Tibial nerve (tissue), 4 donors: ENCODE measurements at regions not wholly inside any gene's neighbourhood (a gene's known extent, or its start where the extent isn't known, plus 50 kb on each side); places are given as distances from the start of the nearest gene placed in this dataset.

Source experiments
- DNase-seq, 2 donors: peaks; one replicate each; pipeline ENCODE4 v3.0.0-alpha.2; 2019; ENCODE audit warnings: low spot score in 2 of 2
- H3K27ac ChIP-seq, 4 donors: fragments of 200-600 bp; sonication (generic) in 3 of 4; one replicate each; pipeline ENCODE4 v1.5.1; 2017 to 2019; ENCODE audit warnings: mild to moderate bottlenecking in 1 of 4
- H3K27me3 ChIP-seq, 2 donors: fragments of 200-600 bp; sonication (generic) in 1 of 2; one replicate each; pipeline versions ENCODE4 v1.5.1 to v1.6.0; 2017 to 2019
- H3K36me3 ChIP-seq, 3 donors: fragments of 200-600 bp; sonication (generic); one replicate each; pipeline ENCODE4 v1.5.1; 2018 to 2019
- H3K4me1 ChIP-seq, 4 donors: fragments of 200-600 bp; sonication (generic) in 3 of 4; one replicate each; pipeline ENCODE4 v1.5.1; 2017 to 2019
- H3K4me3 ChIP-seq, 4 donors: fragments of 200-600 bp; sonication (generic) in 3 of 4; one replicate each; pipeline ENCODE4 v1.5.1; 2017 to 2019; ENCODE audit warnings: mild to moderate bottlenecking in 1 of 4, moderate library complexity in 1 of 4
- H3K9me3 ChIP-seq, 4 donors: fragments of 200-600 bp; sonication (generic) in 3 of 4; one replicate each; pipeline ENCODE4 v1.5.1; 2017 to 2019
- EP300 ChIP-seq, 2 donors: sonication (generic); formaldehyde crosslinking; IDR thresholded peaks; one replicate each; pipeline ENCODE4 v1.6.1; 2017; ENCODE audit warnings: antibody characterized with exemption in 2 of 2, mild to moderate bottlenecking in 1 of 2
- POLR2A ChIP-seq, 2 donors: fragments of 450-650 bp; IDR thresholded peaks; one replicate each; pipeline ENCODE4 v1.6.1; 2017; ENCODE audit warnings: antibody characterized with exemption in 2 of 2, mild to moderate bottlenecking in 2 of 2, moderate library complexity in 2 of 2
- WGBS, 2 donors: methylation state at CpG; one replicate each; pipeline ENCODE4 v1.1.5; 2018; 5-methylcytosine and 5-hydroxymethylcytosine counted together
- TF ChIP-seq, protein P1 (sequence below), 5 experiments: fragments of 200-600 bp in 3 of 5; fragments of 450-650 bp in 2 of 5; sonication (generic) in 3 of 5; IDR thresholded peaks; one replicate each; pipeline ENCODE4 v1.5.1; 2016 to 2019; ENCODE audit warnings: antibody characterized with exemption in 5 of 5, mild to moderate bottlenecking in 3 of 5, moderate library complexity in 2 of 5

DNA sequence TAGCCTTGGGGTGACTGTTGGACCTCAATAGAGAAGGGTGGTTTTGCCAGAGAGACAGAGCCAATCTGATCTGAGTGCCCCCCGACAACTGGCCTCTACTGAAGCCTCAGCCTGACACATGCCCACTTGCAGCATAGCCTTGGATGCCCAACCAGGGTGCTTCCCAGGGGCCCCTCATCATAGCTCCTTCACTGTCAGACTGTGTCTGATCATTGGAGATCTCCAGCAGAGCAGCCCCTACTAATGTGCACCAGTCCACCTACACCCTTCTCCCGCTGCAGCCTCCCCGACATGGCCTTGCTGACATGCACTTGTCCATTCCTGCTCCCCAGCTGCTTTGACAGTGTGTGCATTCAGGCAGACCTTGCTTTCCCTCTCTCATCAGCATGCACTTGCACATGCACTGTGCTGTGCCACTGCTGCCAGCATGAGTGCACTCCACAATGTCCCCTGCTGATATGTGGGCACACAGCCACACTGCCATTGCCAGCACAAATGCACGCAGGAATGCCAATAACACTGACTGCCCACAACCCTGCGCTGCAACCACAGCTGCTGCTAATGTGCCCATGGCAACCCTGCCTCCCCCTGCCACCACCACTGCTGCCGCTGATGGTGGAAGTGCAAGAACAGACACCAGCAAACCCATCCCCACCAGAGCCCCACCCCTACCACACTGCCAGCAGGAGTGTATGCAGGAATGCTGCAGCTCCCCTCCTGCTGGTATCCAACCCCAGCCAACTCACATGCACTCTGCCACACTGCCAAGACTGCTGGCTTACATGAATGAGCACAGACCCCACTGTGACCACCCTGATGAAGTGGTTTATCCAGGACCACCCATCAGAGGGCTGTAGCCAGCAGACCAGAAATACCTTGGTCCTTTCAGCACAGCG lies 68.1 kb upstream of the ZMAT1 start:
- Histone ChIP-seq H3K9me3 (no peaks in the 10 kb centered on the region), H3K4me3 (no peak overlapping the region), H3K27me3 (no peaks in the 10 kb centered on the region), H3K36me3 (no peaks in the 10 kb centered on the region), H3K27ac (no peak overlapping the region), H3K4me1 (no peaks in the 10 kb centered on the region)
- 71 to 78% methylated on average over 4 to 5 of the region's 7 CpGs for WGBS, 2 donors
- TF ChIP-seq POLR2A (IDR thresholded peaks at IDR 0.05) (no peak), EP300 (IDR thresholded peaks at IDR 0.05) (no peak)
- TF ChIP-seq, protein P1, sequence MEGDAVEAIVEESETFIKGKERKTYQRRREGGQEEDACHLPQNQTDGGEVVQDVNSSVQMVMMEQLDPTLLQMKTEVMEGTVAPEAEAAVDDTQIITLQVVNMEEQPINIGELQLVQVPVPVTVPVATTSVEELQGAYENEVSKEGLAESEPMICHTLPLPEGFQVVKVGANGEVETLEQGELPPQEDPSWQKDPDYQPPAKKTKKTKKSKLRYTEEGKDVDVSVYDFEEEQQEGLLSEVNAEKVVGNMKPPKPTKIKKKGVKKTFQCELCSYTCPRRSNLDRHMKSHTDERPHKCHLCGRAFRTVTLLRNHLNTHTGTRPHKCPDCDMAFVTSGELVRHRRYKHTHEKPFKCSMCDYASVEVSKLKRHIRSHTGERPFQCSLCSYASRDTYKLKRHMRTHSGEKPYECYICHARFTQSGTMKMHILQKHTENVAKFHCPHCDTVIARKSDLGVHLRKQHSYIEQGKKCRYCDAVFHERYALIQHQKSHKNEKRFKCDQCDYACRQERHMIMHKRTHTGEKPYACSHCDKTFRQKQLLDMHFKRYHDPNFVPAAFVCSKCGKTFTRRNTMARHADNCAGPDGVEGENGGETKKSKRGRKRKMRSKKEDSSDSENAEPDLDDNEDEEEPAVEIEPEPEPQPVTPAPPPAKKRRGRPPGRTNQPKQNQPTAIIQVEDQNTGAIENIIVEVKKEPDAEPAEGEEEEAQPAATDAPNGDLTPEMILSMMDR (IDR thresholded peaks at IDR 0.05) = no peak
- DNase-seq = no peak

DNA sequence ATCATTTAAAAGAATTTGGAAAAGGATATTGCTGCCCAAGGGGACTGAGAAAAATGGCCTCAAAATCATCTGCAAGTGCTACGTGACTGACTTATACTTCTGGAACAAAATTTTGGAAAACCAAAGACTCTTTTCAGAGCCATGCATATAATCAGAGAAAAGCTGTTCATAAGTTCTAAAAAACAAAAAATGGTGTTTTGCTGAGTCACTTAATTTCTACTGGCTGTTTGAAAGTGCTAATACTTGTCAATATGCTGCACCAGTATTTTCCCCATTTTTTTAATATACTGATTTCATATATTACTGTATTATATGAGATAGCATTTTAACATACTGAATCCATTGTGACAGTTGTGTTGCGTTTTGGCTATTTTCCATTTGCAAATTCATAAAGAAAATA lies 61.5 kb upstream of the ZMAT1 start:
- DNase-seq = no peak
- no peak for TF ChIP-seq POLR2A (IDR thresholded peaks at IDR 0.05)
- TF ChIP-seq, protein P1 (IDR thresholded peaks at IDR 0.05) = no peak
- TF ChIP-seq EP300 (IDR thresholded peaks at IDR 0.05) = no peak
- Histone ChIP-seq H3K36me3 (no peaks in the 10 kb centered on the region), H3K27me3 (no peaks in the 10 kb centered on the region), H3K4me1 (no peaks in the 10 kb centered on the region), H3K9me3 (no peaks in the 10 kb centered on the region), H3K4me3 (no peak overlapping the region), H3K27ac (no peak overlapping the region)
- WGBS, 2 donors = 73 to 95% methylated on average over 2 of the region's 2 CpGs

DNA sequence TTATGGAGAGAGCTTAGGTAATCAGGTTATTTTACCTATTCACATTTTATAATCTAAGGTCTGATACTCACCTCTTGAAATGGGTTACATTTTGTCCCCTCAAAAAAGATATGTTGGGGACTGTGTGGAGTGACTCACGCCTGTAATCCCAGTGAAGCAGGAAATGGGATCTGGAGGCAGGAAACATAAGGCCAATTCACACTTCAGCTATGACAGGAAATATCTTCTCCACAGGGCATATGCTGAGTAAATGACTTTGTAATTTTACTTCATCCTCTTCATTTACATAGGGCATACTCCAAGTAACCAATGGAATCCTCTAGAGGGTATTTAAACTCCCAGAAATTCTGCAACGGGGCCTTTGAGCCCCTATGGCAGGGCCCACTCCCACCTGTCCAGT lies 54.8 kb upstream of the ZMAT1 start:
- Histone ChIP-seq H3K4me1 (no peaks in the 10 kb centered on the region), H3K4me3 (no peak overlapping the region), H3K9me3 (no peaks in the 10 kb centered on the region), H3K36me3 (no peaks in the 10 kb centered on the region), H3K27ac (no peak overlapping the region), H3K27me3 (no peaks in the 10 kb centered on the region)
- DNase-seq = no peak
- WGBS, 2 donors = 32 to 51% methylated on average over 2 of the region's 2 CpGs
- TF ChIP-seq EP300 (IDR thresholded peaks at IDR 0.05) (no peak), POLR2A (IDR thresholded peaks at IDR 0.05) (no peak)
- TF ChIP-seq, protein P1 (IDR thresholded peaks at IDR 0.05) = no peak
